Neural cell (in vitro differentiated cells): ENCODE measurements at regions not wholly inside any gene's neighbourhood (a gene's known extent, or its start where the extent isn't known, plus 50 kb on each side); places are given as distances from the start of the nearest gene placed in this dataset.

ENCODE experiments used
- H2AFZ ChIP-seq: fragments of 200-600, 300-800 bp; sonication (generic), shearing (Covaris generic); 2 replicates; pipeline ENCODE4 v1.6.0; 2014; ENCODE audit warnings: low read depth, mild to moderate bottlenecking, antibody characterized with exemption, low read length, moderate library complexity
- H3F3A ChIP-seq: fragments of 200-600 bp; shearing (Covaris generic); 2 replicates; pipeline ENCODE4 v1.6.1; 2016; ENCODE audit warnings: mild to moderate bottlenecking, moderate library complexity, mixed read lengths, antibody characterized with exemption, low read length; ENCODE audit not compliant: insufficient read depth, poor library complexity, severe bottlenecking
- H3K27ac ChIP-seq: fragments of 200-600, 300-800 bp; sonication (generic), shearing (Covaris generic); 2 replicates; pipeline ENCODE4 v1.5.1; 2014; ENCODE audit warnings: mild to moderate bottlenecking, low read length, moderate library complexity
- H3K27me3 ChIP-seq: fragments of 300-800, 200-600 bp; sonication (generic), shearing (Covaris generic); 2 replicates; pipeline ENCODE4 v1.6.0; 2014; ENCODE audit warnings: mild to moderate bottlenecking, low read depth, low read length, moderate library complexity; ENCODE audit not compliant: insufficient read depth
- H3K36me3 ChIP-seq: fragments of 300-800, 200-600 bp; sonication (generic), shearing (Covaris generic); 2 replicates; pipeline ENCODE4 v1.5.1; 2014; ENCODE audit warnings: mild to moderate bottlenecking, antibody characterized with exemption, low read length, moderate library complexity; ENCODE audit not compliant: insufficient read depth
- H3K4me2 ChIP-seq: fragments of 300-800, 200-600 bp; sonication (generic), shearing (Covaris generic); 2 replicates; pipeline ENCODE4 v1.6.0; 2014; ENCODE audit warnings: mild to moderate bottlenecking, low read length
- H3K4me3 ChIP-seq: fragments of 300-800, 200-600 bp; sonication (generic), shearing (Covaris generic); 2 replicates; pipeline ENCODE4 v1.5.1; 2014; ENCODE audit warnings: mild to moderate bottlenecking, low read length, moderate library complexity
- H3K79me2 ChIP-seq: fragments of 200-600 bp; shearing (Covaris generic); replicated peaks from 2 replicates; pipeline ENCODE4 v1.6.0; 2014; ENCODE audit warnings: mild to moderate bottlenecking, low read length, moderate library complexity; ENCODE audit not compliant: insufficient read depth
- H3K9ac ChIP-seq: fragments of 300-800, 200-600 bp; sonication (generic), shearing (Covaris generic); 2 replicates; pipeline ENCODE4 v1.6.1; 2016; ENCODE audit warnings: mild to moderate bottlenecking, low read length, mixed read lengths
- H3K9me2 ChIP-seq: fragments of 200-600 bp; shearing (Covaris generic); 2 replicates; pipeline ENCODE4 v1.6.1; 2016; ENCODE audit warnings: mild to moderate bottlenecking, low read length, mixed read lengths; ENCODE audit not compliant: insufficient read depth
- H3K9me3 ChIP-seq: fragments of 200-600, 300-800 bp; sonication (generic), shearing (Covaris generic); 2 replicates; pipeline ENCODE4 v1.6.1; 2016; ENCODE audit warnings: mild to moderate bottlenecking, mixed run types, low read length, moderate library complexity, mixed read lengths
- H4K20me1 ChIP-seq: fragments of 200-600 bp; shearing (Covaris generic); 2 replicates; pipeline ENCODE4 v1.6.1; 2016; ENCODE audit warnings: mild to moderate bottlenecking, mixed run types; ENCODE audit not compliant: insufficient read depth
- EP300 ChIP-seq: fragments of 450-650 bp; conservative IDR thresholded peaks from 2 replicates; pipeline ENCODE4 v1.6.1; 2014; ENCODE audit warnings: antibody characterized with exemption, mild to moderate bottlenecking, moderate library complexity; ENCODE audit not compliant: poor library complexity, severe bottlenecking
- EZH2 ChIP-seq: fragments of 200-600, 300-800 bp; shearing (Covaris generic), sonication (generic); IDR thresholded peaks from 2 replicates; pipeline ENCODE4 v1.6.1; 2014; ENCODE audit warnings: antibody characterized with exemption, low read length, borderline replicate concordance, mild to moderate bottlenecking; ENCODE audit not compliant: insufficient read depth, poor library complexity, severe bottlenecking
- MXI1 ChIP-seq: fragments of 450-650 bp; conservative IDR thresholded peaks from 2 replicates; pipeline ENCODE4 v1.6.1; 2014; ENCODE audit warnings: antibody characterized with exemption, mild to moderate bottlenecking; ENCODE audit not compliant: poor library complexity, severe bottlenecking
- POLR2AphosphoS5 ChIP-seq: IDR thresholded peaks from 2 replicates; pipeline ENCODE4 v1.6.1; 2012
- RAD21 ChIP-seq: fragments of 450-650 bp; conservative IDR thresholded peaks from 2 replicates; pipeline ENCODE4 v1.6.1; 2014; ENCODE audit warnings: antibody characterized with exemption, mild to moderate bottlenecking, moderate library complexity
- SMC3 ChIP-seq: fragments of 450-650 bp; conservative IDR thresholded peaks from 2 replicates; pipeline ENCODE4 v1.6.1; 2014; ENCODE audit warnings: antibody characterized with exemption, mild to moderate bottlenecking, moderate library complexity; ENCODE audit not compliant: poor library complexity
- TAF1 ChIP-seq: IDR thresholded peaks from 2 replicates; pipeline ENCODE4 v1.6.1; 2012; ENCODE audit warnings: low read depth
- TF ChIP-seq, protein P1 (sequence below): IDR thresholded peaks from 2 replicates; pipeline ENCODE4 v1.6.1; 2012; ENCODE audit warnings: borderline replicate concordance
- TF ChIP-seq, protein P2 (sequence below): fragments of 450-650 bp; IDR thresholded peaks from 2 replicates; pipeline ENCODE4 v1.5.1; 2014; ENCODE audit warnings: antibody characterized with exemption, mild to moderate bottlenecking, moderate library complexity; ENCODE audit not compliant: poor library complexity, severe bottlenecking

DNA sequence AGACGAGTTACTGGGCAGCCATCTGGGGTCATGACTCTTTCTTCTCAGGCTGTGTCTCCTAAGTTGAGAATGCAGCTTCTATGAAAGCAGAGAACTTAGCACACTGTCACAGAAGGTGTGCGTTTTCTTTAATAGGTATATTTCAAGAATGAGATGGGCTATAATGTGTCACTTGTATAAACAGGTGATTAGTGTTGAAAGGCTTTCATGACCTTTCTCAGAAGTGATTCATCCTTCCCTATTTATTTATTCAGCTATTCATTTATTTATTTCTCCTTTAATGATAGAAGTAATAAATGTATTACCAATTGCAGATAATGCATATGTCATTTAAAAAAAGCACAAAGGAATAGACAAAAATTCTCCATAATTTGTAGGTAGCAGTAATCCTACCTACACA, 157.2 kb upstream of the COL21A1 start:
- Histone ChIP-seq H3K9me2 (no peaks in the 10 kb centered on the region), H3K9me3 (no peaks in the 10 kb centered on the region), H3F3A (no peaks in the 10 kb centered on the region), H3K36me3 (no peaks in the 10 kb centered on the region), H3K4me2 (no peak overlapping the region), H3K9ac (no peak overlapping the region), H3K79me2 (no peaks in the 10 kb centered on the region), H3K27me3 (no peaks in the 10 kb centered on the region), H3K4me3 (no peak overlapping the region), H2AFZ (no peak overlapping the region), H4K20me1 (no peaks in the 10 kb centered on the region), H3K27ac (no peak overlapping the region)
- TF ChIP-seq RAD21 (no peak), POLR2AphosphoS5 (no peak), TAF1 (no peak), EZH2 (no peak), MXI1 (no peak), SMC3 (no peak), EP300 (no peak)
- TF ChIP-seq, protein P1, sequence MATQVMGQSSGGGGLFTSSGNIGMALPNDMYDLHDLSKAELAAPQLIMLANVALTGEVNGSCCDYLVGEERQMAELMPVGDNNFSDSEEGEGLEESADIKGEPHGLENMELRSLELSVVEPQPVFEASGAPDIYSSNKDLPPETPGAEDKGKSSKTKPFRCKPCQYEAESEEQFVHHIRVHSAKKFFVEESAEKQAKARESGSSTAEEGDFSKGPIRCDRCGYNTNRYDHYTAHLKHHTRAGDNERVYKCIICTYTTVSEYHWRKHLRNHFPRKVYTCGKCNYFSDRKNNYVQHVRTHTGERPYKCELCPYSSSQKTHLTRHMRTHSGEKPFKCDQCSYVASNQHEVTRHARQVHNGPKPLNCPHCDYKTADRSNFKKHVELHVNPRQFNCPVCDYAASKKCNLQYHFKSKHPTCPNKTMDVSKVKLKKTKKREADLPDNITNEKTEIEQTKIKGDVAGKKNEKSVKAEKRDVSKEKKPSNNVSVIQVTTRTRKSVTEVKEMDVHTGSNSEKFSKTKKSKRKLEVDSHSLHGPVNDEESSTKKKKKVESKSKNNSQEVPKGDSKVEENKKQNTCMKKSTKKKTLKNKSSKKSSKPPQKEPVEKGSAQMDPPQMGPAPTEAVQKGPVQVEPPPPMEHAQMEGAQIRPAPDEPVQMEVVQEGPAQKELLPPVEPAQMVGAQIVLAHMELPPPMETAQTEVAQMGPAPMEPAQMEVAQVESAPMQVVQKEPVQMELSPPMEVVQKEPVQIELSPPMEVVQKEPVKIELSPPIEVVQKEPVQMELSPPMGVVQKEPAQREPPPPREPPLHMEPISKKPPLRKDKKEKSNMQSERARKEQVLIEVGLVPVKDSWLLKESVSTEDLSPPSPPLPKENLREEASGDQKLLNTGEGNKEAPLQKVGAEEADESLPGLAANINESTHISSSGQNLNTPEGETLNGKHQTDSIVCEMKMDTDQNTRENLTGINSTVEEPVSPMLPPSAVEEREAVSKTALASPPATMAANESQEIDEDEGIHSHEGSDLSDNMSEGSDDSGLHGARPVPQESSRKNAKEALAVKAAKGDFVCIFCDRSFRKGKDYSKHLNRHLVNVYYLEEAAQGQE = no peak
- TF ChIP-seq, protein P2, sequence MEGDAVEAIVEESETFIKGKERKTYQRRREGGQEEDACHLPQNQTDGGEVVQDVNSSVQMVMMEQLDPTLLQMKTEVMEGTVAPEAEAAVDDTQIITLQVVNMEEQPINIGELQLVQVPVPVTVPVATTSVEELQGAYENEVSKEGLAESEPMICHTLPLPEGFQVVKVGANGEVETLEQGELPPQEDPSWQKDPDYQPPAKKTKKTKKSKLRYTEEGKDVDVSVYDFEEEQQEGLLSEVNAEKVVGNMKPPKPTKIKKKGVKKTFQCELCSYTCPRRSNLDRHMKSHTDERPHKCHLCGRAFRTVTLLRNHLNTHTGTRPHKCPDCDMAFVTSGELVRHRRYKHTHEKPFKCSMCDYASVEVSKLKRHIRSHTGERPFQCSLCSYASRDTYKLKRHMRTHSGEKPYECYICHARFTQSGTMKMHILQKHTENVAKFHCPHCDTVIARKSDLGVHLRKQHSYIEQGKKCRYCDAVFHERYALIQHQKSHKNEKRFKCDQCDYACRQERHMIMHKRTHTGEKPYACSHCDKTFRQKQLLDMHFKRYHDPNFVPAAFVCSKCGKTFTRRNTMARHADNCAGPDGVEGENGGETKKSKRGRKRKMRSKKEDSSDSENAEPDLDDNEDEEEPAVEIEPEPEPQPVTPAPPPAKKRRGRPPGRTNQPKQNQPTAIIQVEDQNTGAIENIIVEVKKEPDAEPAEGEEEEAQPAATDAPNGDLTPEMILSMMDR = no peak

DNA sequence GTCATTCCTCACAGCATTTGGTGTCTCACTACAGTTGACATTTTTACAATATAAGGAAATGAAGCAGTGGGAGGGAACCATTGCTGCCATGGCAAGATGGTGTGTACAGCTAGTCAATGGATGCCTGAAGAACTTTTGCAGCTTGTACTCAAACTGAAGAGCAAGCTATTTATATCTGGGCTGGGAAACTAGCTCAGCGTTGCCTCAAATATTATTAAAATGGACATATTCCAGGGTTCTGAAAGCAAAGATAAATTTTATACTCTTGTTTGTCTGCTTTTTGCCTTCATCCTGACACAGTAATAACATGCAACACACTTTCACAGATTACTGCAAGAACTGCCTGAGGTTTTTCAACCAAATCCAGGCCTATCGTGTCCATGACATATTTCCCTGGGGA, 156.4 kb upstream of the COL21A1 start:
- H3K27me3 ChIP-seq = no peaks in the 10 kb centered on the region
- H3K79me2 ChIP-seq = no peaks in the 10 kb centered on the region
- H3K9ac ChIP-seq = no peak overlapping the region
- H3K9me3 ChIP-seq = no peaks in the 10 kb centered on the region
- no peaks in the 10 kb centered on the region for H3K9me2 ChIP-seq
- H2AFZ ChIP-seq = no peak overlapping the region
- H3K4me2 ChIP-seq = no peak overlapping the region
- TF ChIP-seq EZH2 (no peak), POLR2AphosphoS5 (no peak), TAF1 (no peak), EP300 (no peak), SMC3 (no peak), MXI1 (no peak), RAD21 (no peak)
- TF ChIP-seq, protein P2 = no peak
- TF ChIP-seq, protein P1 = no peak
- no peak overlapping the region for H3K27ac ChIP-seq
- no peaks in the 10 kb centered on the region for H4K20me1 ChIP-seq
- H3F3A ChIP-seq = no peaks in the 10 kb centered on the region
- H3K4me3 ChIP-seq = no peak overlapping the region
- no peaks in the 10 kb centered on the region for H3K36me3 ChIP-seq
